Epithelial cell of prostate (primary cell): ENCODE measurements at regions not wholly inside any gene's neighbourhood (a gene's known extent, or its start where the extent isn't known, plus 50 kb on each side); places are given as distances from the start of the nearest gene placed in this dataset.

Experiments used
- DNase-seq: peaks from one replicate; pipeline ENCODE4 v3.0.0-alpha.2; 2011; ENCODE audit warnings: low read depth, low spot score
- H3K27ac ChIP-seq: fragments of 450-650 bp; 2 replicates; pipeline ENCODE4 v1.5.1; 2017; ENCODE audit warnings: mild to moderate bottlenecking

DNA sequence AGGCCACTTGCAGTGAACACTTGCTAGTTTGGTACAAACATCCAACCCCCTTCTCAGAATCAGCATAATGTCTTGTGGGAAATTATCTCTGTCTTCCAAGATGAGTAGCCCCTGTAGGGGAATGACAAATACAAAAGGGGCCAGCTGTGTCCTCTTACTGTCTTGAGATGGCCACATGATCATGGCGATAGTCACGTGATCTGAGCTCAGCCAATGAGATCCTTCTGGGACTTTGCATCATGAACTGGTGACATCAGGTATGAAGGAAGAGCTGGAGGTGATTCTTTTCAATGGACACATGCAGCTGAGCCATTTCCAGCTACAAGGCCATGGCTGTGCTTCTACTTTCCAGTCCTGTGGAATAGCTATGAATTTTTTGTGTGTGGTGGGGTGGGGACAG, 206.3 kb downstream of the IRX1 start:
- no peak overlapping the region for H3K27ac ChIP-seq
- DNase-seq: no peak

DNA sequence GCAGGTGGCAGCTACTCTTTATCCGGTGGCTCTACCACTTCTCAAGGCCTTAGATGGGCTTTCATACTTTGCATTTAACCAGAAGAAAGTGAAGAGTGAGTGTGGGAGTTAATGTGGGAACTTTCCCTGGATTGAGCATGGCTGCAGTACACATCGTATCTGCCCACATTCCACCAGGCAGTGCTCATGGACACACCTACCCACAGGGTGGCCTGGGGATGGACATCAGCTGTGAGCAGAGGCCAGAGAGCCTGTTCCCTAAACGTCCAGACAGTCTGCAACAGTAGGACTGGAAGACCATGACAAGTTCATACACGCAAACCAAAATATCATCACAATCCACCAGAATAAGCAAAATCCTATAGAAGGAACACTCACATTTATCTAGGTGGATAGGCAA, 213.8 kb downstream of the IRX1 start:
- no peak for DNase-seq
- H3K27ac ChIP-seq: no peak overlapping the region

GRCh38 chr5:3811116-3811515, 215.5 kb downstream of the IRX1 start:
- DNase-seq: peak; percentile 31
- no peak overlapping the region for H3K27ac ChIP-seq

- no peak overlapping the region for H3K27ac ChIP-seq
- no peak for DNase-seq
Observed at GRCh38 chr5:3818624-3819023, 223.0 kb downstream of the IRX1 start.

GRCh38 chr5:3825531-3826451, 230.2 kb downstream of the IRX1 start:
- no peak for DNase-seq
- no peak overlapping the region for H3K27ac ChIP-seq

DNA sequence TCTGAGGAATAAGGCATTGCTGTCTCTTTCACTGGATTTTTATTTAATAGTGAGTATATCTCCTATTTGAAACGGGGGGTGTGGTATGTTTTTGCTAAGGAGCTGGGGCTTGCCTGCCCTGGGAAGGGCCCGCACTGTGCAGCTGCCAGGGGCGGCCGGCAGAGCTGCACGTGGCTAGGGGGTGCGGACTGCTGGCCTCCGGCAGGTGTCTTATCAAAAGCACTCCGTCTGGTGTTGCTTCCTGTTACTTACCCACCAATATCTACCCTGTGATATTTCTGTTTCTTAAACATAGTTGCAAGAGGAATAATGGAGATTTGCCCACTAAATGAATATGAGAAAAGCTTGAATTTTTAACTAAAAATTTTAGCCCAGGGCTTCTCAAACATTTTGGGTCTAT, 232.0 kb downstream of the IRX1 start:
- DNase-seq: no peak
- H3K27ac ChIP-seq: no peak overlapping the region

DNA sequence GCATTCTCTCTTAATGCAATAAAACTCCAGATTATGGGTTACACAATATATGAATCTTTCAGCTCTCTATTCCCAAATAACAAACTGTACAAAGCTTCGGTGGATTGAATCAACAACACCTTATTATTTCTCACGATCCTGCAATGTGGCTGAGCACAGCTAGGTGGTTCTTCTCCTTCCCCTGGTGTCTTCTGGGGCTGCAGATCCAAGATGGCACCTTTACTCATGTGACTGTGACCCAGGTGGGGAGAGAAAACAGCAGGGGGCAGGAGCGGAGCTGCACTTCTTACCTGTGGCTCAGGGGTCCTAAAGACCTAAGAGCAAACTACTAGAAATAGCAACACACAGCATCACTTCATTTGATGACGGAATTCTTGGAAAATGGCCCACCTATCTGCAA, 233.1 kb downstream of the IRX1 start:
- H3K27ac ChIP-seq: no peak overlapping the region
- no peak for DNase-seq

DNA sequence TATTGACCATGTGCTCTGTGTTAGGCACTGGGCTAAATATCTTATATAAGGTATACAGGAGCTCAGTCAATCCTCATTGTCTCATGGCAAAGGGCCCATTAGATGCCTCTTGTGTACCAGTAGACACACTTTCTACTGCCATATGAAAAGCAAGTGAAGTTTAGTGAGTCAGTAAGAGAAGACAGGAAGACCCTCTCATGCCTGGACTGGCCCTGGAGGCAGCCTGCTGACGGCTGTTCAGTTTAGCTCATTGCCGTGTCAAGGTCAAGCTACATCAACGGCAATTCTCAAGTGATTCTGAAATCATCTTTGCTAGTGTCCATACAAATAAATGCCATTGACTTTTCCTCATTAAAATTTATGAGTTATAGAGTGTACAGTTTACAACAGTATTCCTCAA, 237.9 kb downstream of the IRX1 start:
- no peak overlapping the region for H3K27ac ChIP-seq
- no peak for DNase-seq

DNA sequence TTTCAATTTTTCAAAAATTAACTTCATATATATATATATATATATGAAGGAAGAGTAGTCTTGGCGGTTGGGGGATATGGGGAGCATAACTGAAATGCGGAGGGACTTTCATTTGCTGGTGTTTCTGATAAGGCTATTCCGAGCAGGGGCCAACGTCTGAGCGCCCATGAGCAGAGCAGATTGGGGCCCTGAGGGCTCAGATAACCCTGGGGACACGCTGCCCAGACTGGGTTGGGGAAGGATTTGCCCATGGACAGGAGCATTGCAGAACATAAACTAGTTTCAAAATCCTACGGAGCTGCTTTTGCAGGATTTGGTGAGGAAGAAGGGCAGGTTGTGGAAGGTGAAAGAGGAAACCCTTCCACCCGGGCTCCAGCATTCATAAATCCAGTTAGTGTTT, 240.2 kb downstream of the IRX1 start:
- DNase-seq: no peak
- H3K27ac ChIP-seq: peak overlapping the region; percentile 25

- H3K27ac ChIP-seq: peak overlapping the region; percentile 25
- no peak for DNase-seq
Observed at GRCh38 chr5:3836528-3836927, 240.9 kb downstream of the IRX1 start.

- DNase-seq: no peak
- no peak overlapping the region for H3K27ac ChIP-seq
Observed at GRCh38 chr5:3837506-3837905, 241.9 kb downstream of the IRX1 start.

DNA sequence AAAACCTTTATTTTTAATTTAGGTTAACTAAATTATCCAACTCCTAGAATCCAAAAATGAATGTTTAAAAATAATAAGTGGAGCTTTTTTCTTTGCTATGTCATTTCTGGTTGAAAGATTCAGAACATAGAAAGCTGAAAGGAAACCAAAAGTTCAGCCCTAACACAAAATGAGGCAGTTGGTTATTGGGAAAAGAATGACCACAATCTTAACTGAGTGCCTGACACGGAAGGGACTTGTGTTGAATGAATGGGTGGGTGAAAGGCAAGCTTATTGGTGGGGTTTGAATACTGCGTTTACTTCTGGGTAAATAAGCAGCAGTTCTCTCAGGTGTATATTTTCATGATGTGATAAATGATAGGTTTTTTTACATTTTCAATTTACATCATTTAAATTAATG, 243.5 kb downstream of the IRX1 start:
- H3K27ac ChIP-seq: no peak overlapping the region
- DNase-seq: no peak

- no peak for DNase-seq
- H3K27ac ChIP-seq: no peak overlapping the region
Observed at GRCh38 chr5:3842591-3842990, 247.0 kb downstream of the IRX1 start.

- no peak for DNase-seq
- H3K27ac ChIP-seq: no peak overlapping the region
Observed at GRCh38 chr5:3843706-3844105, 248.1 kb downstream of the IRX1 start.

- no peak for DNase-seq
- no peak overlapping the region for H3K27ac ChIP-seq
Observed at GRCh38 chr5:3844266-3844665, 248.6 kb downstream of the IRX1 start.

GRCh38 chr5:3845230-3845629, 249.6 kb downstream of the IRX1 start:
- H3K27ac ChIP-seq: no peak overlapping the region
- no peak for DNase-seq

DNA sequence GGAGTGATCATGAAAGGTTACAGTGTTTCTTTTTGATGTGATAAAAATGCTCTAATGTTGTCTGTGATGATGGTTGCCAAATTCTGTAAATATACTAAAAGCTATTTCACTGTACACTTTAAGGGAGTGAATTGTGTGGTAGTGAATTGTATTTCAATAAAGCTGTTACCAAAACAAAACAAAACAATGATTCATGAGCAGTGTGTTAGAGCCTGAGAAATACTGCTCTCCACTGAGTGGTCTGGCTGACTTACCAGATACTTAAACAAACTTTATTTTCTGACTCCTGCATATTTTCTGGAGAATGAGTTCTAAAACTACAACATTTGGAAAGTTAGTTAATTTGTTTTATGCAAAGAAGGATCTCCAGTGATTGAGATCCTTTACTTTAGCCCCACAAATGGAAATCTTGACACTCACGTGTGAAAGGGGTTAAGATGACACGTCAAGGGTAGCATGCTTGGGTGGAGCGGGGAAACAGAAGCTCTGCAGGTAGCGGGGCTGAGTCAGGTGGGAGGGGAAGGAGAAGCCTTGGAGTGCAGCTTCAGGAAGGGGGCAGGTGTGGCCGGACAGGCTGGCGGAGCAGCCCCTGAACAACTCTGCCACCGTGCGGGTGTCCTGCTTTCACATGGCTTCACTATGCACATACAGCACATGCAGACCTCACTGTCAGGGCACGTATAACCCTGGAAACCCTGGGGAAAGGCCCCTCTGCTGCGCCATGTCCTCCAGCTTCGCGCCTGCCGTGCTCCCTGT, 256.7 kb downstream of the IRX1 start:
- H3K27ac ChIP-seq: no peak overlapping the region
- DNase-seq: no peak

- DNase-seq: no peak
Observed at GRCh38 chr5:3853362-3853761, 257.7 kb downstream of the IRX1 start.

GRCh38 chr5:3854188-3854821, 258.7 kb downstream of the IRX1 start:
- H3K27ac ChIP-seq: no peak overlapping the region
- no peak for DNase-seq

More at GRCh38 chr5:3853362-3853761, 257.7 kb downstream of the IRX1 start:
- H3K27ac ChIP-seq: no peak overlapping the region

DNA sequence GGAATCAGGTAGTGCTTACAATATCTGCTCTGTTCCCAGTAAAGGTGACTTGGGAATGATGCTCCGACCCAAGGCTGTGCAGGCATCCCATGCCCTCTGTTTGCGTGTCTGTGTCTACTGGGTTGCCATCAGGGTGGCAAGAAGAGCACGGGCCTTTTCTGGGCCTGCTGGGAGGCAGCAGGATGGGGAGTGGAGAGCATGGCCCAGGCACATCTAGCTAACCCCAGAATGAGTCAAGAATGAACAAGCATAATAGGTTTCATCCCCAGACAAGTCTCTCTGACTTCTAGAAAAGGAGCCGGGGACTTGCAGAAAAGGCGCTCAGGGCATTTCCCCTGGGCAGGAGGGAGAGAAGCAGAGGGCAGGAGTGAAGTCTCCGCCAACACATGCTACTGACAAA, 260.4 kb downstream of the IRX1 start:
- DNase-seq: no peak
- no peak overlapping the region for H3K27ac ChIP-seq

- H3K27ac ChIP-seq: no peak overlapping the region
- no peak for DNase-seq
Observed at GRCh38 chr5:3858524-3858923, 262.9 kb downstream of the IRX1 start.
